NCI-H1092 (cell line): ENCODE measurements at regions not wholly inside any gene's neighbourhood (a gene's known extent, or its start where the extent isn't known, plus 50 kb on each side); places are given as distances from the start of the nearest gene placed in this dataset.
A peak's percentile ranks its signal among the peaks of the same experiment; 100 is the strongest.

ENCODE experiments used
- DNase-seq: peaks from one replicate; lab custom pipeline; 2025; lab: John Stamatoyannopoulos, UW

GRCh38 chr13:44022196-44022595 lies 142.5 kb downstream of the LACC1 start:
- no peak for DNase-seq

GRCh38 chr13:44024167-44024845 lies 144.6 kb downstream of the LACC1 start:
- no peak for DNase-seq

- no peak for DNase-seq
Observed at GRCh38 chr13:44024846-44025195, 145.1 kb downstream of the LACC1 start.

GRCh38 chr13:44026194-44026593 lies 146.5 kb downstream of the LACC1 start:
- DNase-seq: no peak

- DNase-seq: no peak
Observed at GRCh38 chr13:44028734-44029133, 149.0 kb downstream of the LACC1 start.

GRCh38 chr13:44030615-44031014 lies 150.9 kb downstream of the LACC1 start:
- no peak for DNase-seq

GRCh38 chr13:44031555-44031954 lies 151.9 kb downstream of the LACC1 start:
- no peak for DNase-seq

GRCh38 chr13:44032802-44033201 lies 153.1 kb downstream of the LACC1 start:
- no peak for DNase-seq

GRCh38 chr13:44035400-44035799 lies 155.7 kb downstream of the LACC1 start:
- DNase-seq: no peak

GRCh38 chr13:44040070-44040817 lies 160.5 kb downstream of the LACC1 start:
- DNase-seq: no peak

GRCh38 chr13:44040818-44041100 lies 161.1 kb downstream of the LACC1 start:
- DNase-seq: no peak

GRCh38 chr13:44044547-44045179 lies 165.0 kb downstream of the LACC1 start:
- no peak for DNase-seq

- DNase-seq: peak; percentile 12
Observed at GRCh38 chr13:44045180-44045562, 165.5 kb downstream of the LACC1 start.

GRCh38 chr13:44046428-44046827 lies 166.7 kb downstream of the LACC1 start:
- DNase-seq: no peak

GRCh38 chr13:44048326-44048725 lies 168.6 kb downstream of the LACC1 start:
- DNase-seq: no peak

- DNase-seq: peak; percentile 82
Observed at GRCh38 chr13:44049081-44049945, 169.6 kb downstream of the LACC1 start.

- no peak for DNase-seq
Observed at GRCh38 chr13:44050450-44051063, 170.9 kb downstream of the LACC1 start.

GRCh38 chr13:44051405-44051804 lies 171.7 kb downstream of the LACC1 start:
- no peak for DNase-seq

- DNase-seq: no peak
Observed at GRCh38 chr13:44051918-44052675, 172.4 kb downstream of the LACC1 start.

- DNase-seq: no peak
Observed at GRCh38 chr13:44052780-44053184, 173.1 kb downstream of the LACC1 start.

GRCh38 chr13:44053208-44053607 lies 173.5 kb downstream of the LACC1 start:
- no peak for DNase-seq
